ENCODE measurements at regions not wholly inside any gene's neighbourhood (a gene's known extent, or its start where the extent isn't known, plus 50 kb on each side); places are given as distances from the start of the nearest gene placed in this dataset.

- intact Hi-C loops (cut with micrococcal nuclease) = no loop called here
- CTCF ChIA-PET = no interaction called here
Observed at GRCh38 chr6:119476554-119476953, 127.0 kb upstream of the MAN1A1 start.

More at GRCh38 chr6:119476554-119476953, 127.0 kb upstream of the MAN1A1 start:
- Histone ChIP-seq H3K4me2 (ENCODE audit: low read depth, low read length) (no peak overlapping the region), H3K4me3 (ENCODE audit: insufficient read depth, low read depth, low read length) (no peak overlapping the region), H2BK120ac (ENCODE audit: low read depth, low read length) (no peak overlapping the region), H4K8ac (ENCODE audit: low read depth in 2 of 2, low read length in 2 of 2) (no peak overlapping the region), H3K27ac (ENCODE audit: insufficient read depth, low read length) (no peak overlapping the region), H3K18ac (ENCODE audit: low read depth, low read length) (no peak overlapping the region), H2AK5ac (ENCODE audit: low read depth, low read length) (no peak overlapping the region), H4K91ac (ENCODE audit: insufficient read depth, low read depth, low read length) (no peak overlapping the region), H3K14ac (replicated peaks; ENCODE audit: low read depth, low read length) (no peak overlapping the region), H4K20me1 (ENCODE audit: insufficient read depth, low read length) (no peaks in the 10 kb centered on the region), H3K9ac (ENCODE audit: low read depth, low read length) (no peak overlapping the region), H3K4me1 (ENCODE audit: control insufficient read depth, insufficient read depth, low read length) (peaks cover 2% of the 10 kb centered on the region; the same call in 1 of the 2 replicates), H3K9me3 (ENCODE audit: control insufficient read depth, insufficient read depth, low read length) (no peaks in the 10 kb centered on the region), H2AFZ (replicated peaks; ENCODE audit: low read length, poor library complexity) (no peak overlapping the region), H3K4ac (ENCODE audit: low read depth, low read length) (no peak overlapping the region), H2AK9ac (replicated peaks; ENCODE audit: low read depth, low read length, poor library complexity) (no peak overlapping the region), H4K5ac (ENCODE audit: low read depth, low read length) (no peak overlapping the region), H2BK5ac (ENCODE audit: low read depth, low read length, poor library complexity, severe bottlenecking) (no peak overlapping the region), H3K9me1 (ENCODE audit: insufficient read depth, low read length) (no peaks in the 10 kb centered on the region), H2BK20ac (ENCODE audit: low read depth, low read length) (no peak overlapping the region), H3K79me1 (ENCODE audit: low read depth in 1 of 2, low read length in 2 of 2) (no peaks in the 10 kb centered on the region), H3K27me3 (ENCODE audit: control insufficient read depth, insufficient read depth, low read length) (no peaks in the 10 kb centered on the region), H3K56ac (ENCODE audit: extremely low read depth, insufficient read depth, low read length) (no peak overlapping the region), H3K23ac (ENCODE audit: low read depth, low read length) (no peak overlapping the region), H2BK15ac (ENCODE audit: low read depth, low read length) (no peak overlapping the region), H3K36me3 (ENCODE audit: control insufficient read depth, insufficient read depth, low read length) (no peaks in the 10 kb centered on the region)
- BruUV-seq (replicated peaks) = no TSS peak
- POLR2A ChIA-PET (ENCODE audit: unreplicated experiment) = no interaction called here
- peak; percentile 35; the same call in 1 of the 2 replicates for ATAC-seq (ENCODE audit: low read depth)
- 40% methylated on average over 1 of the region's 4 CpGs; no CpG with 5 or more reads in 1 of the 2 experiments for whole genome bisulfite sequencing, 2 experiments (ENCODE audit: extremely low coverage in 2 of 2, insufficient read length in 1 of 2)
- in situ Hi-C loops (cut with MboI; ENCODE audit: low sequenced_read_pairs) (no loop called here), dilution Hi-C loops (cut with HindIII; ENCODE audit: low sequenced_read_pairs, unreplicated experiment) (no loop called here)
- TF ChIP-seq ELK1 (IDR thresholded peaks at IDR 0.05; ENCODE audit: borderline replicate concordance, low read depth, low read length) = no peak
- TF ChIP-seq POLR2A (IDR thresholded peaks at IDR 0.05; ENCODE audit: low read depth, low read length) = no peak
- no peak for TF ChIP-seq RAD21 (IDR thresholded peaks at IDR 0.05; ENCODE audit: low read length)
- TF ChIP-seq USF2 (IDR thresholded peaks at IDR 0.05; ENCODE audit: low read depth, low read length) = no peak
- TF ChIP-seq CEBPB (IDR thresholded peaks at IDR 0.05; ENCODE audit: low read depth, low read length) = no peak
- no peak for TF ChIP-seq BHLHE40 (IDR thresholded peaks at IDR 0.05; ENCODE audit: low read depth, low read length)
- no peak for TF ChIP-seq MAFK (IDR thresholded peaks at IDR 0.05; ENCODE audit: low read depth, low read length)
- no peak for DNase-seq

All from IMR-90 (cell line).